Lung (tissue), 11 donors: ENCODE measurements at regions not wholly inside any gene's neighbourhood (a gene's known extent, or its start where the extent isn't known, plus 50 kb on each side); places are given as distances from the start of the nearest gene placed in this dataset.

Source experiments
- ATAC-seq: fragments of 200-7000 bp; cut with Tn5 transposase; one replicate; pipeline ENCODE4 v1.9.1; 2020; ENCODE audit warnings: moderate number of reproducible peaks; ENCODE audit not compliant: insufficient read depth, low FRiP score
- DNase-seq, 3 donors: peaks; one replicate each; pipeline ENCODE4 v3.0.0-alpha.2; 2013 to 2017
- H3K27ac ChIP-seq, 2 donors: one replicate each; pipeline ENCODE4 v1.5.1; 2013; ENCODE audit warnings: mild to moderate bottlenecking in 2 of 2, moderate library complexity in 2 of 2, control low read depth in 1 of 2, inconsistent platforms in 1 of 2, low read depth in 1 of 2, low read length in 1 of 2
- H3K27me3 ChIP-seq, 3 donors: one replicate each; pipeline ENCODE4 v1.5.1; 2013; ENCODE audit warnings: low read length in 2 of 3; ENCODE audit not compliant: control insufficient read depth in 3 of 3, insufficient read depth in 3 of 3
- H3K36me3 ChIP-seq, 4 donors: one replicate each; pipeline ENCODE4 v1.5.1; 2013; ENCODE audit warnings: low read length in 4 of 4, mild to moderate bottlenecking in 1 of 4, moderate library complexity in 1 of 4; ENCODE audit not compliant: control insufficient read depth in 4 of 4, insufficient read depth in 4 of 4
- H3K4me1 ChIP-seq, 5 donors: one replicate each; pipeline ENCODE4 v1.5.1; 2013; ENCODE audit warnings: low read length in 5 of 5, mild to moderate bottlenecking in 2 of 5, moderate library complexity in 1 of 5; ENCODE audit not compliant: control insufficient read depth in 5 of 5, insufficient read depth in 5 of 5
- H3K4me3 ChIP-seq: one replicate; pipeline ENCODE4 v1.5.1; 2013; ENCODE audit warnings: mild to moderate bottlenecking, control low read depth, moderate library complexity
- H3K9ac ChIP-seq, 2 donors: one replicate each; pipeline ENCODE4 v1.5.1; 2013; ENCODE audit warnings: low read length in 2 of 2, control low read depth in 1 of 2; ENCODE audit not compliant: insufficient read depth in 1 of 2
- H3K9me3 ChIP-seq, 4 donors: one replicate each; pipeline ENCODE4 v1.5.1; 2013; ENCODE audit warnings: low read length in 3 of 4, mild to moderate bottlenecking in 1 of 4, moderate library complexity in 1 of 4; ENCODE audit not compliant: control insufficient read depth in 4 of 4, insufficient read depth in 3 of 4
- CTCF ChIP-seq: IDR thresholded peaks from 2 replicates; pipeline ENCODE4 v1.5.1; 2012; ENCODE audit warnings: mild to moderate bottlenecking; ENCODE audit errors: control extremely low read depth, extremely low read depth
- WGBS, 2 donors: extraction: QIAGEN DNeasy Blood & Tissue Kit; methylation state at CpG; one replicate each; pipeline ENCODE4 v1.1.7; 2013; 5-methylcytosine and 5-hydroxymethylcytosine counted together
- donor health status: control.
- donor health status: control.
- donor health status: Bipolar disorder and iron deficiency.
- donor health status: healthy.
- donor health status: DM: yes; HTN: yes; CAD: no.

- WGBS, 2 donors, result 95 to 96% methylated on average over 1 of the region's 1 CpG
- no peak for TF ChIP-seq CTCF
- no peak overlapping the region for H3K27ac ChIP-seq
Observed at GRCh38 chr2:234285541-234285940, 211.3 kb downstream of the ARL4C start.

GRCh38 chr2:234279637-234280036, 217.2 kb downstream of the ARL4C start:
- no peak for TF ChIP-seq CTCF
- Histone ChIP-seq H3K27ac (no peak overlapping the region), H3K9me3 (peaks cover 0 to 3% (median 0%) of the 10 kb centered on the region in 4 donors), H3K4me1 (no peaks in the 10 kb centered on the region), H3K9ac (no peak overlapping the region), H3K27me3 (no peaks in the 10 kb centered on the region), H3K36me3 (no peaks in the 10 kb centered on the region), H3K4me3 (no peak overlapping the region)
- no peak for DNase-seq
- no peak for ATAC-seq
- 85 to 89% methylated on average over 3 of the region's 3 CpGs for WGBS, 2 donors

More at GRCh38 chr2:234285541-234285940, 211.3 kb downstream of the ARL4C start:
- H3K4me3 ChIP-seq, result no peak overlapping the region
- H3K9ac ChIP-seq, result no peak overlapping the region
- no peaks in the 10 kb centered on the region for H3K9me3 ChIP-seq
- H3K27me3 ChIP-seq, result no peaks in the 10 kb centered on the region
- DNase-seq (no peak), ATAC-seq (no peak)
- H3K4me1 ChIP-seq, result peaks cover 0 to 8% (median 0%) of the 10 kb centered on the region in 5 donors
- H3K36me3 ChIP-seq, result no peaks in the 10 kb centered on the region

GRCh38 chr2:234278556-234279255, 218.2 kb downstream of the ARL4C start:
- no peak for TF ChIP-seq CTCF
- Histone ChIP-seq H3K4me1 (no peaks in the 10 kb centered on the region), H3K36me3 (no peaks in the 10 kb centered on the region), H3K27me3 (no peaks in the 10 kb centered on the region), H3K27ac (no peak overlapping the region), H3K9me3 (peaks cover 0 to 3% (median 0%) of the 10 kb centered on the region in 4 donors), H3K9ac (no peak overlapping the region), H3K4me3 (no peak overlapping the region)
- DNase-seq (no peak), ATAC-seq (no peak)
- WGBS, 2 donors, result 84% methylated on average over 7 of the region's 7 CpGs

- no peak for TF ChIP-seq CTCF
- WGBS, 2 donors, result 91% methylated on average over 2 of the region's 2 CpGs
- no peaks in the 10 kb centered on the region for H3K27me3 ChIP-seq
- H3K9ac ChIP-seq, result no peak overlapping the region
- DNase-seq (no peak), ATAC-seq (no peak)
- no peak overlapping the region for H3K27ac ChIP-seq
- H3K9me3 ChIP-seq, result peaks cover 0 to 3% (median 0%) of the 10 kb centered on the region in 4 donors
- H3K4me1 ChIP-seq, result no peaks in the 10 kb centered on the region
- no peak overlapping the region for H3K4me3 ChIP-seq
- no peaks in the 10 kb centered on the region for H3K36me3 ChIP-seq
Observed at GRCh38 chr2:234275515-234275914, 221.4 kb downstream of the ARL4C start.
